GM06990 (cell line): ENCODE measurements at regions not wholly inside any gene's neighbourhood (a gene's known extent, or its start where the extent isn't known, plus 50 kb on each side); places are given as distances from the start of the nearest gene placed in this dataset.

Source experiments
- DNase-seq: peaks from one replicate; pipeline ENCODE4 v3.0.0-alpha.2; 2011; ENCODE audit not compliant: insufficient read length; ENCODE audit errors: extremely low read depth
- H3K27me3 ChIP-seq: replicated peaks from 2 replicates; pipeline ENCODE4 v1.6.0; 2011; ENCODE audit warnings: low read length; ENCODE audit not compliant: control insufficient read depth, insufficient read depth
- H3K36me3 ChIP-seq: 2 replicates; pipeline ENCODE4 v1.5.1; 2011; ENCODE audit warnings: low read length; ENCODE audit not compliant: control insufficient read depth, insufficient read depth
- H3K4me3 ChIP-seq: replicated peaks from 2 replicates; pipeline ENCODE4 v1.5.1; 2011; ENCODE audit warnings: low read depth, mild to moderate bottlenecking, control low read depth, low read length
- TF ChIP-seq, protein P1 (sequence below): IDR thresholded peaks from 2 replicates; pipeline ENCODE4 v1.5.1; 2011; ENCODE audit warnings: low read length, control low read depth, mild to moderate bottlenecking, inconsistent platforms; ENCODE audit not compliant: insufficient read depth, poor library complexity, severe bottlenecking

GRCh38 chr5:42121401-42121800, 196.3 kb downstream of the FBXO4 start:
- Histone ChIP-seq H3K27me3 (no peaks in the 10 kb centered on the region), H3K4me3 (no peak overlapping the region), H3K36me3 (no peaks in the 10 kb centered on the region)
- TF ChIP-seq, protein P1, sequence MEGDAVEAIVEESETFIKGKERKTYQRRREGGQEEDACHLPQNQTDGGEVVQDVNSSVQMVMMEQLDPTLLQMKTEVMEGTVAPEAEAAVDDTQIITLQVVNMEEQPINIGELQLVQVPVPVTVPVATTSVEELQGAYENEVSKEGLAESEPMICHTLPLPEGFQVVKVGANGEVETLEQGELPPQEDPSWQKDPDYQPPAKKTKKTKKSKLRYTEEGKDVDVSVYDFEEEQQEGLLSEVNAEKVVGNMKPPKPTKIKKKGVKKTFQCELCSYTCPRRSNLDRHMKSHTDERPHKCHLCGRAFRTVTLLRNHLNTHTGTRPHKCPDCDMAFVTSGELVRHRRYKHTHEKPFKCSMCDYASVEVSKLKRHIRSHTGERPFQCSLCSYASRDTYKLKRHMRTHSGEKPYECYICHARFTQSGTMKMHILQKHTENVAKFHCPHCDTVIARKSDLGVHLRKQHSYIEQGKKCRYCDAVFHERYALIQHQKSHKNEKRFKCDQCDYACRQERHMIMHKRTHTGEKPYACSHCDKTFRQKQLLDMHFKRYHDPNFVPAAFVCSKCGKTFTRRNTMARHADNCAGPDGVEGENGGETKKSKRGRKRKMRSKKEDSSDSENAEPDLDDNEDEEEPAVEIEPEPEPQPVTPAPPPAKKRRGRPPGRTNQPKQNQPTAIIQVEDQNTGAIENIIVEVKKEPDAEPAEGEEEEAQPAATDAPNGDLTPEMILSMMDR: no peak
- no peak for DNase-seq

- DNase-seq: no peak
- Histone ChIP-seq H3K4me3 (no peak overlapping the region), H3K27me3 (no peaks in the 10 kb centered on the region), H3K36me3 (no peaks in the 10 kb centered on the region)
- TF ChIP-seq, protein P1: no peak
Observed at GRCh38 chr5:42131081-42131480, 206.0 kb downstream of the FBXO4 start.

DNA sequence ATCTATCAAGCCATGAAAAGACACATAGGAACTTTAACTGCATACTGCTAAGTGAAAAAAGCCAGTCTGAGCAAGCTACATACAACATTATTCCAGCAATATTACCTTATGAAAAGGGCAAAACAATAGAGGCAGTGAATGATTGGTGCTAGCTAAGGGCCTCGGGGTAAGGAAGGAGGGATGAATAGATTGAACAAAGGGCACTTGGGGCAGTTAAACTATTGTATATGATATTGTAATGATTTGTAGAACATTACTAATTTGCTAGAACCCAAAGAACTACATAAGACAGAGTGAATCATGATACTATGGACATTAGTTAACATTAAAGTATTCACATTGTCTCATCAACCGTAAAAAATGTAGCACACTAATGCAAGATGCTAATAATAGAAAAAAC, 218.3 kb downstream of the FBXO4 start:
- H3K27me3 ChIP-seq: no peaks in the 10 kb centered on the region
- H3K36me3 ChIP-seq: no peaks in the 10 kb centered on the region
- H3K4me3 ChIP-seq: no peak overlapping the region
- DNase-seq: no peak
- TF ChIP-seq, protein P1: no peak

DNA sequence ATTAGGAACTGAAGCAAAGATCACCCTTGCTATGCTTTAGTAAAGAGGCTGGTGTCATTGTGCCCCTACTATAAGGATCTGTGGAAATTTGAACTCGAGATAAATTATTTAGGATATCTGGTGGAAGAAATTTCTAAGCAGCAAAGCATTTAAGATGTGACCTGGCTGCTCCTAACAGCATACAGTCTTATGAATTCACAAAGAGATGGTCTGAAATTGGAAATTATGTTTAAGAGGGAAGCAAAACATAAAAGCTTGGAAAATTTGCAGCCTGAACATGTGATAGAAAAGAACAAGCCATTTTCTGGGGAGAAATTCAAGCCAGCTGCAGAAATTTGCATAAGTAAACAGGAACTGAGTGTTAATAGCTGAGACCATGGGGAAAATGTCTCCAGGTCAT, 223.7 kb downstream of the FBXO4 start:
- Histone ChIP-seq H3K27me3 (no peaks in the 10 kb centered on the region), H3K4me3 (no peak overlapping the region), H3K36me3 (no peaks in the 10 kb centered on the region)
- DNase-seq: no peak
- TF ChIP-seq, protein P1: no peak

- no peak for DNase-seq
- no peaks in the 10 kb centered on the region for H3K27me3 ChIP-seq
- H3K4me3 ChIP-seq: no peak overlapping the region
- H3K36me3 ChIP-seq: no peaks in the 10 kb centered on the region
- TF ChIP-seq, protein P1: no peak
Observed at GRCh38 chr5:42157215-42157614, 232.1 kb downstream of the FBXO4 start.

DNA sequence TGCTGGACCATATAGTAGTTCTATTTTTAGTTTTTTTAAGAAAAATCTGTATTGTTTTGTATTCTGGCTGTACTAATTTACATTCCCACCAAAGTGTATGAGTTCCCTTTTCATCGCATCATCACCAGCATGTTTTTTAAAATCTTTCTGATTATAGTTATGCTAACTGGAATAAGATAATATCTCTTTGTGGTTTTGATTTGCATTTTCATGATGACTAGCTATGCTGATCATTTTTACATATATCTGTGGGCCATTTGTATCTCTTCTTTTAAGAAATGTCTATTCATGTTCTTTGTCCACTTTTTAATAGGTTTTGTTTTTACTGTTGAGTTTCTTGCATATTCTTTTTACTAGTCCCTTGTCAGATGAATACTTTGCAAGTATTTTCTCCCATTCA, 238.0 kb downstream of the FBXO4 start:
- TF ChIP-seq, protein P1: no peak
- Histone ChIP-seq H3K4me3 (no peak overlapping the region), H3K36me3 (no peaks in the 10 kb centered on the region), H3K27me3 (no peaks in the 10 kb centered on the region)
- no peak for DNase-seq
